SIG-M5 treated with dmso at 0.1 percent for 504 hours (cell line): ENCODE measurements at regions not wholly inside any gene's neighbourhood (a gene's known extent, or its start where the extent isn't known, plus 50 kb on each side); places are given as distances from the start of the nearest gene placed in this dataset.
"Not testable (repeated sequence)": the region's sequence is repeated elsewhere in the genome, so short reads cannot be mapped to it uniquely, and the experiment has no call there.

ENCODE experiments used
- DNase-seq: peaks from one replicate; lab custom pipeline; 2025; ENCODE audit not compliant: unreplicated experiment; lab: John Stamatoyannopoulos, UW

DNA sequence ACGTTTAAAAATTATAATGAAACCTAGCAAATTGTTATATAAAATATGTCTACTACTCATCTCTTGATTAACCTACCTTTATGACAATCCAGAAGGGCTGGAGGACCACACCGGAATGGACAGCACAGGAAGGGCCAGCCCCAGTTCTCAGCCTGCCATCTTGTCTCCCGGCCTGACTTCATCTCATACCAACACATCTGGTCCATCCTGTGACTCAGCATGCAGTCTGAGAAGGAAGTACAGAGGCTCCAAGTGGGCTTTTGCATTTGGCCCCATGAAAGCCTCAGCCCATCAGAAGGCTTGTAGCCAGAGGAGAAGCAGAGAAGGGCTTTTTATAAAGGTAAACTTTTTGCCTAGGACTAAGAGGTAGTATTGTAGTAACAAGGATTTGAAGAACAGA lies 436.6 kb downstream of the MRPL39 start:
- no peak for DNase-seq

DNA sequence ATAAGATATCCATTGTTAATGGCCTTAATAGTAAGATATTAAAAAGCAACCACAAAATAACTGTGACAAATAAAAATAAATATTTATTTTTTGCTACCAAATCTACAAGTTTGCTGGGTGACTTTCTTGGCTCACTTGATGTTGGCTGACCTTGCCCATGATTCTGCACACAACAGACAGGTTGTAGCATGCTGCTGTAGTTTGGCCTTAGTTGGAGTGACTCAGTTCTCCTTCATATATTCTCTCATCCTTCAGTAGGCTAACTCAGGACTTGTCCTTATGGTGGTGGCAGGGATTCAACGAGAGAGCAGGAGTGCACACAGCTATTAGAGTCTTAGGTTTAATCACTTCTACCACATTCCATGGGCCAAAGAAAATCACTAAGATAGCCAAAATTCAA lies 437.9 kb downstream of the MRPL39 start:
- no peak for DNase-seq

DNA sequence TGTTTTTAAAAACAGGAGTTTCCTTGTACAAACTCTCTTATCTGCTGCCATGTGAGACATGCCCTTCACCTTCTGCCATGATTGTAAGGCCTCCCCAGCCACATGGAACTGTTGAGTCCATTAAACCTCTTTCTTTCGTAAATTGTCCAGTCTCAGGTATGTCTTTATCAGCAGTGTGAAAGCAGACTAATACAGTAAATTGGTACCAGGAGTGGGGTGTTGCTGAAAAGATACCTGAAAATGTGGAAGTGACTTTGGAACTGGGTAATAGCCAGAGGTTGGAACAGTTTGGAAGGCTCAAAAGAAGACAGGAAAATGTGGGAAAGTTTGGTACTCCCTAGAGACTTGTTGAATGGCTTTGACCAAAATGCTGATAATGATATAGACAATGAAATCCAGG lies 440.4 kb downstream of the MRPL39 start:
- not testable (repeated sequence) for DNase-seq

DNA sequence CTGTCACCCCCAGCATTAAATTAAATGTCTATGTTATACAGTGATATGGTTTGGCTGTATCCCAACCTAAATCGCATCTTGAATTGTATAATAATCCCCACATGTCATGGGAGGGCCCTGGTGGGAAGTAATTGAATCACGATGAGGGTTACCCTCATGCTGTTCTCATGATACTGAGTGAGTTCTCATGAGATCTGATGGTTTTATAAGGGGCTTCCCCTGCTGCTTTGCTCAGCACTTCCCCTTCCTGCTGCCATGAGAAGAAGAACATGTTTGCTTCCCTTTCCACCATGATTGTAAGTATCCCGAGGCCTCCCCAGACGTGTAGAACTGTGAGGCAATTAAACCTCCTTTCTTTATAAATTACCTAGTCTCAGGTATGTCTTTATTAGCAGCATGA lies 445.7 kb downstream of the MRPL39 start:
- DNase-seq: no peak

DNA sequence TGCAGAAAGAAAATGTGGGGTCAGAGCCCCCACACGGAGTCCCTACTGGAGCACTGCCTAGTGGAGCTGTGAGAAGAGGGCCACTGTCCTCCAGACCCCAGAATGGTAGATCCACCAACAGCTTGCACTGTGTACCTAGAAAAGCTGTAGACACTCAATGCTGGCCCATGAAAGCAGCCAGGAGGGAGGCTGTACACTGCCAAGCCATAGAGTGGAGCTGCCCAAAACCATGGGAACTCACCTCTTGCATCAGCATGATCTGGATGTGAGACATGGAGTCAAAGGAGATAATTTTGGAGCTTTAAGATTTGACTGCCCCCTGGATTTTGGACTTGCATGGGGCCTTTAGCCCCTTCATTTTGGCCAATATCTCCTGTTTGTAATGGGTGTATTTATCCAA lies 452.3 kb downstream of the MRPL39 start:
- DNase-seq: not testable (repeated sequence)

DNA sequence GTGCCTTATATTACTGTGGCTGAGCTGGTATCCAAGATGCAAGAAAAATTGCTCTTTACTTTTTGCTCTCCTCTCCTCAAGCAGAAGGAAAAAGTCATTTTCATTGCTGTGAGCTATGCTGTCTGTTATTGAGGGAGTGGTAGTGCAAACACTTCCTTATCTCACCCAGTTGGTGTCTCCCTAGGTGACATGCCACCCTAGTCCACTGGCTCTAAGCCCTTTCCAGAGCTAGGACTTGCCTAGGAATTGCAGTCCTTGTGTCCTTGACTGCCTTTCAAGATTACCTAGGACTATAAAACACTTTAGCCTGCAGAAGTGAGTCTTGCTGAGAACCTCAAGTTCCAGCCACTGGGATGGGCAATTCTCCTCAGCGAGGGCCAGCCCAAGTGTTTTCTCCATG lies 458.3 kb downstream of the MRPL39 start:
- no peak for DNase-seq

DNA sequence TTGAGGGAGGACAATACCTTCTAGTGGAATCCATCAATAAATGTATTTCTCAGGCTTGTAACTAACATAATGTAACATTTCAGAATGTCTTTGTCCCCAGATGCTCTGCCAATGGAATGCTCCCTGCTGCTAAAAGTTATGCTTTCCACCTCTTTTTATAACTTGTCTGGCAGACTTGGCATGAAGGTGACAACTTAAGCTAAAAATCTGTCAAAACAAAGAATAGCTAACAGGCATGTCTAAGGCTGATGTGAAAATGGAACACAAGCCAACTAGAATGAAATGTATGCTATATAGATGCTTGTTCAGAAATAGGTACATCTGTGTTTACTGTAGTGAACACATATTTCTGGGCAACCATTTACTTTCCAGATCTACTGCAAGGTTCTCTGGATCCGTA lies 467.9 kb downstream of the MRPL39 start:
- DNase-seq: no peak

DNA sequence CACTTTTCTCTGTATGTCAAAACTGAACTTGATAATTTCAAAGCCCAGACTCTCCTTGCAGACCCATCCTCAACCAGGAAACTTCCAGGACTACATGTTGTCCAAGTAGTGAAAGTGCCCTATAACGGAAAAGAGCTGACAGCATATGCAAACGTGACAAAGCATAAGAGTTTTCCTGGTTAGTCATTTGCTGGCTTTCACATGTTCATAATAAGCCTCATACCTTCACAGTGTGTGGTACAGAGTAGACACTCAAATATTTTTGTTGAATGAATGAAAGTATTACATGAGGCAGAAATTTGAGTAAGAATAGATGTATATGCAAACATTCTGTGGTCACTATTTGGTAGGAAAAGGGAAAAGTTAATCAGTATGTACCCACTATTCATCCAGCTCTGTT lies 473.3 kb downstream of the MRPL39 start:
- no peak for DNase-seq

DNA sequence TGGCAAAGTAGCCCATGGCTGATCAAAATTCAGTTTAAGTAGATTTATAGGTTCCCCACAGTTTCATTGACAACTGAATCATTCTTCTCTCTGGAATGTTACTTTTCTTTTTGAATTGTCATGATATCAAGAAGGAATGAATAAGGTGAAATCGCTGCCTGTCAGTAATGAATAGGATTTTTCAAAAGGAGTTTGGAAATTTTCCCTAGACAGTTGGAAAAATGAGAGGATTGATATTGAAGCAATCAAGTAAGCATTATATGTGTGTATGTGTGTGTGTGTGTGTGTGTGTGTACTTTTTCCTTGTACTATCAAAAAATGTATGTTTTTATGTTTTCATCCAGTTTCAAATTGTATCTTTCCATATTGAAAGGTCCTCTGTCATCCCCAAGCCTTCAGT lies 479.5 kb downstream of the MRPL39 start:
- no peak for DNase-seq

DNA sequence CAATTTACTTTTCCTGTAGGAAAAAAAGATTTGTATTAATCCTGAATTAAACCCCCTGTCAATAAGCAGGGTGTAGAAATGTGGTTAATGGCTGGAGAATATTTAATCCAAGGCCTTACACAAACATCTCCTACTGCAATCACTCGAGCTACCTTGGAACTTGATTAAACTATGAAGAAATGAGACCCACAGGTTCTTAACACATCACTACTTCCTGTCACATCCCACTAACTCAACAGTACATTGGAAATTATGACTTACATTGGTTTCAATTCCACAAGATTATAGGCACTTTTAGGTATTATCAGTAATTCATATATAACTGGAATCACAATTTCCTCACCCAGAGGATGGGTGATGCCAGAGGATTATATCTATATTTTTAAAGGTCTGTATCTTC lies 480.3 kb downstream of the MRPL39 start:
- DNase-seq: no peak

DNA sequence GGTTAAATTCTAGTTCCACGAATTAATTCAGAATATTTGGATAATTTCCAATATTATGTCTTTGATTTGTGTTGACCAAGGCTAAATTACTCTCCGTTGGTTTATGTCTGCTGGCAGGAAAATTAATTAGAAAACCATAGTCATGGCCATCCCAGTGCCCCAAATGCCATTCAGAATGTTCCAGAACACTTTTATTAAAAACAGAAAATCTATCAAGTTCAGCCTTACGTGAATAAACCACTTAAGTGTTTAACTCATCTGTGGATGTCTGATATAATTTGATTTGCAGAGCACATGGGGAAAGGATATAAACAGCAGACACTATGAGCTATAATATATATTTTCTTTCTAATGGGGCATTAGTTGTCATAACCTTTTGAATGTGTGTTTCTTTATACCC lies 480.7 kb downstream of the MRPL39 start:
- DNase-seq: no peak

DNA sequence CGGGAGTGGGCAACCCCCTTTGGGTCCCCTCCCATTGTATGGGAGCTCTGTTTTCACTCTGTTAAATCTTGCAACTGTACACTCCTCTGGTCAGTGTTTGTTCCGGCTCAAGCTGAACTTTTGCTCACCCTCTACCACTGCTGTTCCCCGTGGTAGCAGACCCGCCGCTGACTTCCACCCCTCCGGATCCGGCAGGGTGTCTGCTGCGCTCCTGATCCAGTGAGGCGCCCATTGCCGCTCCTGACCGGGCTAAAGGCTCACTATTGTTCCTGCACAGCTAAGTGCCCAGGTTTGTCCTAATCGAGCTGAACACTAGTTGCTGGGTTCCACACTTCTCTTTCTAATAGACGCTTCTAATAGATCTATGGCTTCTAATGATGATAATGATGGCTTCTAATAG lies 488.6 kb downstream of the MRPL39 start:
- no peak for DNase-seq

DNA sequence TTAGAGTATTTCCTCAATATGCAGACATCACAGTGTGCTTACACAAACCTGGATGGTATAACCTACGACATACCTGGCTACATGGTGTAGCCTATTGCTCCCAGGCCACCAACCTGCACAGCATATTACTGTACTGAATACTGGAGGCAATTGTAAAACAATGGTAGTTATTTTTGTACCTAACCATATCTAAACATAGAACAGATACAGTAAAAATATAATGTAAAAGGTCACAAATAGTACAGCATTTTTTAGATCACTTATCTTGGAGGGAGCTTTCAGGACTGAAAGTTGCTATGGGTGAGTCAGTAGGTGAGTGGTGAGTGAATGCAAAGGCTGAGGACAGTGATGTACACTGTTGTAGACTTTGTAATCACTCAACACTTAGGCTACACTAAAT lies 492.3 kb downstream of the MRPL39 start:
- no peak for DNase-seq

DNA sequence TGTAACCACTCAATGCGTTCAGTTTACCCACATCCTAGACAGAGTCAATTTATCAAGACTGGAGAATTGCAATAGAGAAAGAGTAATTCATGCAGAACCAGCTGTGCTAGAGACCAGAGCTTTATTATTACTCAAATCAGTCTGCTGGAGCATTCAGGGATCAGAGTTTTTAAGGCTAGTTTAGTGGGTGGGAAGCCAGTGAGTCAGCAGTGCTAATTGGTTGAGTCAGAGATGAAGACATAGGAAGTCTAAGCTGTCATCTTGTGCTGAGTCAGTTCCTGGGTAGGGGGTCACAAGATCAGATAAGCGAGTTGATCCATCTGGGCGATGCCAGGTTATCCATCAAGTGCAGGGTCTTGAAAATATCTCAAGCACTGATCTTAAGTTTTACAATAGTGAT lies 499.6 kb downstream of the MRPL39 start:
- DNase-seq: no peak

DNA sequence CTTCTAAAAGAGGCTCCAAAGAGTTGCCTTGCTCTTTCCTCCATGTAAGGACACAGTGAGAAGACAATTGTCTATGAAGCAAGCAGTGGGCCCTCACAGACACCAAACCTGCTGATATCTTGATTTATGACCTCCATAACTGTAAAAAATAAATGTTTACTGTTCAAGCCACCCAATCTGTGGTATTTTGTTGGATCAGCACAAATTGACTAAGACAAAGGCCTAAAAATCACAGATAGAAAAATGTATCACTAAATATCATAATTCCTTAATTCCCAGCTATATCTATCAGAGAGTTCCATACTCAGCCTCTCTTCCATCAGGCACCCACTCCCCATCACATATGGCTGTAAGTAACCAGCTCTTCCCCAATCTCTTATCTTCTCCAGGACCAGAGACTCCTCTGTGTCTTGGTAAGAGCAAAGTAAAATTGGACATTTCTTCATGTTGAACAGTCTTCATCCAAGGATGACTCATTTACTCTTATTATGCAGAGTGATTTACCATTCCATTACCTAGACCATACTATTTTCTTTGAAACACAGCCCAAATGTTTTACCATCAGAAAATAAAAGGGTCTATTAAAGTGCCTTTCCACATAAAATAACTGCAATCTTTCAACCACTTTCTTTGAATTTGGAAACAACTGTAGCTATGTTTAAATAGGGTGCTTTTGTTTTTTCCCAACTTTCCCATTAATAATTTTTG lies 503.6 kb downstream of the MRPL39 start:
- no peak for DNase-seq

DNA sequence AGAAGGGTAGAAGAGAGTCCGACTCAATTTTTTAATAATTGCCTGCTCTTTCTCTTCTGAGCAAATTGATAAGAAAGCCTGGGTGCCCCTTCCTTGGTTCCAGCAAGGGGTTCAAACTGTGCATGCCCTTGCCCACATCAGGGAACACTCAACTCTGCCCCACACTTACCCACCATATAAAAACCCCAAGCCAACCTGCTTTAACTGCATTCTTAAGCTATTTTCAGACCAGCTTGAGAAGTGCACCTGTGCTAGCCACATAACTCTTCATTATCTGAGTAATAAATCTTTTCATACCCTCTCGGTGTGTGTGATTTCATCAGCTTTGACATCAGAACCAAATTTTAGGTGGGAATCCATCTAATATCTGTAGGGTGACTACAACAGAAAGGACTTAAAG lies 509.6 kb downstream of the MRPL39 start:
- DNase-seq: no peak

DNA sequence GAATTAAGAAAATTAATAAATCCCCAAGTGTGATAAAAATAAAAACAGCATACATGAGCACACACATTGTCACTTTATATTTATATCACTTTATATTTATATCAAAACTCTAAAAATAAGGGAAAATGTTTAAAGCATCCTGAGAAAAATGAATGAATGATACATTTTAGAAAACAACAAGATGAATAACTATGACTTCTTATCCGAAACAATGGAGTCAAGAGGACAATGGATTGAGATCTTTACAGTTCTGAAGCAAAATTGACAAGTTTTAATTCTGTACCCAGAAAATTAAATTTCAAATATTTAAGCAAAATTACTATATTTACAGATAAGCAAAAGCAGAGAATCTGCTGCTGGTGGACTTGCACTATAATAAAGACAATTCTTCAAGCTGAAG lies 512.6 kb downstream of the MRPL39 start:
- no peak for DNase-seq

DNA sequence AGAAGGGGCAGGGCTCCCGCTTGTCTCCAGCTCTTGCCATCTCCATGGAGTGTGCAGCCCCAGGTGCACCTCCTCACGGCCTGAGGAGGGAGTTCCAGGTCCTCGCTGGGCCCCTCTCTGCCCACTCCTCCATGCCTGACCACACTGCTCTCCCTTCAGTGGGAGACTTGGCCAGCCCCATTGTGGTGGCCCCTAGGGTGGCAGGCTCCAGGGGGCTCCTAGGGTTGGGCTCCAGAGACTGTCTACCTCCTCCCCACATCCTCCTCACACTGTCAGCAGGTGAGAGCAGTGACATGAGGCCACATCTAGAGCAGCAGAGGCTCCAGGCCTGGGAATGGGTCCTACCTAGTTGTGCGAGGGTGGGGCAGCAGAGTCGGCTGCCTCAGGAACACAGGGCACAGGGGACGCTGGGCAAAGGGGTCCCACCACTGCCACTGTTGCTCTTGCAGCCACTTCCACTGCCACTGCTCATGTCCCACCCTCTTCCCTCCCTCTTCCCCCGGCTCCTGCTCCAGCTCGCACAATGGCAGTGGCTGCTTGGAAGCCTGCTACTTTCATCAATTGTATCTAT lies 514.8 kb downstream of the MRPL39 start:
- DNase-seq: no peak

DNA sequence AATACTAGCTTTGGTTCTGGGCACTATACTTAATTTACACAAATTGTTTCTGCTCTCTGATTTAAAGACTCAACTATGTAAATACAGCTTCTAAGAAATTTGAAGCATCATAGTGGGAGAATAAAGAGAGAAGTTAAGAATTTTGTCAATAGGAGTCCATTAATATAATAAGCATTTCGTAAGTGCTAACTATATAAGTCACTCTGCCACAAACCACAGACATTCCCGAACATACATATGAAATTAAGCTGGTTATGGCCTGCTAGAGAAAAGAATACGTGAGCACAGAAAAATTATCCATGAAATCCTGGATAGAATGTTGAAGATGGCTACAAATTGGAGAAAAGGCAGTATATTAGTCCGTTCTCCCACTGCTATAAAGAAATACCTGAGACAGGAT lies 526.2 kb downstream of the MRPL39 start:
- DNase-seq: no peak

DNA sequence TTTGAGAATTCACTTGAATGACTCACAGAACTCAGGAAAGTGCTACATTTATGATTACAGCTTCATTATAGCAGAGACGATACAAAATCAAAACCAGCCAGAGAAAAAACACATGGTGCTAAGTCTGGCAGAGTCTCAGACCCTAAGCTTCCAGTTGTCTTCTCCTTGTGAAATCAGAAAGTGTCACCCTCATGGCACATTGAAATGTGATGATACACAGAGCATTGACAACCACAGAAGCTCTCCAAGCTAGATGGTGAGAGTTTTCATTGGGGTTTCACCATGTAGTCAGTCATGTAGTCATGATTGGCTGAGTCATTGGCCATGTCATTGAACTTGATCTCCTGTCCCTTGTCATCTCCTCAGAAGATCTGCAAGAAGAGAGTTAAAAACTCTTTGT lies 526.6 kb downstream of the MRPL39 start:
- no peak for DNase-seq

DNA sequence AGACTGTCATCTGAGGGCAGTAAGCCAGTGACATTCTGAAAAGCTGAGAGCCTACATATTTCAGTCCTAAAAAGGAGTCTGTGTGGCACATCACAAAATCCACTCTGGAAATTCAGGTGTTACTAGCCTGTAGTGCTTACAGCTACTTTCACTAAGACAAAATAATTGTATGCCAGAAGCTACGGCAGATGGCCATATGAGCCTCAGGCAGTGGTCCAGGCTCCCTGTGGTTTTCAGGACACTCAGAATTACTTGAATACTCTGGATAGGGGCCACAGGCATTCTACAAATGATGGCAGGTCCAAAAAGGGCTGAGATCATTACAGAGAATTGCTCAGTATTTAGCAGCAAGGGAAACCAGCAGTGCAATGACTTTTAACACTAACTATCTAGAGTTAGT lies 527.1 kb downstream of the MRPL39 start:
- no peak for DNase-seq

DNA sequence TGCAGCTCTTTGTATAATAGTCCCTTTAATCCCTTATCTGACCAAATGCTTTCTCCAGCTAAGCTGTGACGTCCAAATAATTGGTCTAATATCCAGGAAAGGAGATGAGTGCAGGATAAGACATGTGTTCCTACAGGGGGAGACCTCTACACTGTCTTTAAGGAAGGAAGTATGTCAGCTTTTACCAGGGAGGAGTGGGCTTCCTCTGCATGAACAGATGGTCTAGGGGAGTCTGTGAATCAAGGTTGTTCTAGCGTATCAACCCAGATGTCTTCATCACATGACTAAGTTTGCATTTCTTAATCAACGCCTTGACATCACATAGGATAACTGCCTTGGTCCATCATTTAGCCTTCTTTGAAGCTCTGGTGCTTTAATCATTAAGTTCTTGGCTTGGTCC lies 528.2 kb downstream of the MRPL39 start:
- DNase-seq: no peak

DNA sequence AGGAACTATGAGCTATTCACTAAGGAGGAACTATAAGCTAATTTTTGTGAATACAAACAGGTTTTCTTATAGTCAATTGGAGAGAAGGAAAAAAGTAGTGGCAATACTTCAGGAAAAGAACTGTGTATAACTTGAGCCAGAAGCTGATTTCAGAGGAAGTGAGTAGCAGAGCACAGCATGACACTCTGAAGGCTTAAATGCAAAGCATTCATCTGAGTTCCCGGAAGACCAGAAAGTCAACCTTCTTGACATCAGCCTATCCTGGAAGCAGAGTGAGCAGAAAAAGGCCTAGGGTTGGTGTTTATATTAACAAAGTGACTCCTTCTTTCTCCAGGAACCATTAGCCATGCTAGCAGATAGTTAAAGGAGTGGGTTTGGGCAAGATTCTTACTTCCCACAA lies 545.2 kb downstream of the MRPL39 start:
- no peak for DNase-seq
